Right atrium auricular region (tissue), 2 donors: ENCODE measurements at regions not wholly inside any gene's neighbourhood (a gene's known extent, or its start where the extent isn't known, plus 50 kb on each side); places are given as distances from the start of the nearest gene placed in this dataset.
"Not testable (repeated sequence)": the region's sequence is repeated elsewhere in the genome, so short reads cannot be mapped to it uniquely, and the experiment has no call there.

ENCODE experiments used
- DNase-seq: peaks from one replicate; pipeline ENCODE4 v3.0.0-alpha.2; 2019; ENCODE audit warnings: low spot score
- H3K27ac ChIP-seq, 2 donors: fragments of 200-600 bp; sonication (generic); 1 replicate in 1 of 2; 2 replicates in 1 of 2; pipeline ENCODE4 v1.5.1; 2016 to 2019
- H3K27me3 ChIP-seq, 2 donors: fragments of 200-600 bp; sonication (generic); one replicate each; pipeline versions ENCODE4 v1.5.1 to v1.6.0; 2017 to 2019
- H3K36me3 ChIP-seq: fragments of 200-600 bp; sonication (generic); one replicate; pipeline ENCODE4 v1.5.1; 2016
- H3K4me1 ChIP-seq, 2 donors: fragments of 200-600 bp; sonication (generic); one replicate each; pipeline versions ENCODE4 v1.5.1 to v1.6.0; 2017 to 2019
- H3K4me3 ChIP-seq, 2 donors: fragments of 200-600 bp; sonication (generic); 1 replicate in 1 of 2; 2 replicates in 1 of 2; pipeline ENCODE4 v1.5.1; 2017 to 2019; ENCODE audit warnings: mild to moderate bottlenecking in 1 of 2, moderate library complexity in 1 of 2
- H3K9me3 ChIP-seq, 2 donors: fragments of 200-600 bp; sonication (generic); one replicate each; pipeline ENCODE4 v1.5.1; 2019
- CTCF ChIP-seq, 2 donors: fragments of 200-600 bp; sonication (generic); IDR thresholded peaks; one replicate each; pipeline ENCODE4 v1.5.1; 2019; ENCODE audit warnings: antibody characterized with exemption in 2 of 2

- no peak for TF ChIP-seq CTCF (IDR thresholded peaks at IDR 0.05)
- no peak for DNase-seq
- Histone ChIP-seq H3K27ac (no peak overlapping the region), H3K9me3 (no peaks in the 10 kb centered on the region), H3K4me3 (no peak overlapping the region), H3K4me1 (no peaks in the 10 kb centered on the region), H3K27me3 (no peaks in the 10 kb centered on the region), H3K36me3 (no peaks in the 10 kb centered on the region)
Observed at GRCh38 chr10:61262486-61263261, 190.5 kb downstream of the TMEM26 start.

DNA sequence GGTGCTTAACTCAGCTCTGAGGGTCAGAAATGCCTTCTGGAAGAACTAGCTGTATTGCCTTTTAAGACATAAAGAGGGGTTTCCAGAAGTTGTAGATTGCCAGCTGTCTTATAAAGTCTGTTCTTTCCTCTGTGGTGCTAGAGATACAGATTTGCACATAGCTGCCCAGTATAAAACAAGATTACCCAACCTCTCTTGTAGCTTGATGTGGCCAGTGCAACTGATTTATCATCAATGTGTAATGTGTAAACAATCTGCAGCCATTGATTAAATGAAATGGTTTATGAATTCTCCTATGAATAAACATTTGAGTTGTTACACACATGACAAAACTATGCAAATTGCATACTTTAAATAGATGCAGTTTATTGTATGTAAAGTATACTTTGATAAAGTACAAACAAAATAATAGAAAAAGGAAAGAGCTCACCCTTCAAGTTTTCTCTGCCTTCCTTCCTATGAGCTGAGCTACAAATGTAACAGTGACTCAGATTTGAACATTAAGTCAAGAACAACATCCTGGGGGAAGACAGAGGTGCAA is 195.2 kb downstream of the TMEM26 start:
- H3K36me3 ChIP-seq = no peaks in the 10 kb centered on the region
- no peak overlapping the region for H3K27ac ChIP-seq
- peaks cover 0 to 19% of the 10 kb centered on the region in 2 donors for H3K9me3 ChIP-seq
- no peaks in the 10 kb centered on the region for H3K4me1 ChIP-seq
- no peaks in the 10 kb centered on the region for H3K27me3 ChIP-seq
- DNase-seq = no peak
- no peak overlapping the region for H3K4me3 ChIP-seq
- no peak for TF ChIP-seq CTCF (IDR thresholded peaks at IDR 0.05)

- Histone ChIP-seq H3K4me1 (no peaks in the 10 kb centered on the region), H3K9me3 (peaks cover 0 to 19% of the 10 kb centered on the region in 2 donors), H3K36me3 (no peaks in the 10 kb centered on the region), H3K27me3 (no peaks in the 10 kb centered on the region), H3K27ac (no peak overlapping the region), H3K4me3 (no peak overlapping the region)
- TF ChIP-seq CTCF (IDR thresholded peaks at IDR 0.05) = no peak
- no peak for DNase-seq
Observed at GRCh38 chr10:61257136-61257535, 196.0 kb downstream of the TMEM26 start.

DNA sequence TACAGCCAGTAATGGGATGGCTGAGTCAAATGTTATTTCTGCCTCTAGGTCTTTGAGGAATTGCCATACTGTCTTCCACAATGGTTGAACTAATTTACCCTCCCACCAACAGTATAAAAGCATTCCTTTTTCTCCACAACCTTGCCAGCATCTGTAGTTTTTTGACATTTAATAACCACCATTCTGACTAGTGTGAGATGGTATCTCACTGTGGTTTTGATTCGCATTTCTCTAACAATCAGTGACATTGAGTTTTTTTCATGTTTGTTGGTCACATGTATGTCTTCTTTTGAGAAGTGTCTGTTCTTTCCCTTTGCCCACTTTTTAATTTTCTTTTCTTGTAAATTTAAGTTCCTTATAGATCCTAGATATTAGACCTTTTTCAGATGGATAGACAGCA is 200.9 kb downstream of the TMEM26 start:
- not testable (repeated sequence) for H3K4me1 ChIP-seq, H3K36me3 ChIP-seq, H3K4me3 ChIP-seq, H3K27me3 ChIP-seq, DNase-seq, H3K27ac ChIP-seq
- H3K9me3 ChIP-seq = peaks cover 0 to 19% of the 10 kb centered on the region in 2 donors

GRCh38 chr10:61251089-61251488 is 202.1 kb downstream of the TMEM26 start:
- TF ChIP-seq CTCF (IDR thresholded peaks at IDR 0.05) = no peak
- Histone ChIP-seq H3K36me3 (no peaks in the 10 kb centered on the region), H3K27ac (no peak overlapping the region), H3K9me3 (peaks cover 0 to 19% of the 10 kb centered on the region in 2 donors), H3K27me3 (no peaks in the 10 kb centered on the region), H3K4me1 (no peaks in the 10 kb centered on the region), H3K4me3 (no peak overlapping the region)
- no peak for DNase-seq

- H3K9me3 ChIP-seq = peaks cover 0 to 19% of the 10 kb centered on the region in 2 donors
- no peak overlapping the region for H3K27ac ChIP-seq
- DNase-seq = no peak
- H3K36me3 ChIP-seq = no peaks in the 10 kb centered on the region
- TF ChIP-seq CTCF (IDR thresholded peaks at IDR 0.05) = no peak
- no peaks in the 10 kb centered on the region for H3K27me3 ChIP-seq
- no peaks in the 10 kb centered on the region for H3K4me1 ChIP-seq
- H3K4me3 ChIP-seq = no peak overlapping the region
Observed at GRCh38 chr10:61250131-61250530, 203.1 kb downstream of the TMEM26 start.
